K562 (cell line): ENCODE measurements at regions not wholly inside any gene's neighbourhood (a gene's known extent, or its start where the extent isn't known, plus 50 kb on each side); places are given as distances from the start of the nearest gene placed in this dataset.

Source experiments
- ATAC-seq: fragments of 200-7000 bp; cut with Tn5 transposase; 3 replicates; pipeline ENCODE4 v1.9.1; 2020; ENCODE audit warnings: moderate library complexity
- BruUV-seq: library from RNA; stranded (reverse); fragments of 400-500 nt; replicated peaks from 2 replicates; lab custom pipeline; 2021; lab: Mats Ljungman, UMichigan
- CTCF ChIA-PET: fragments of 300-600 bp; formaldehyde crosslinking; extraction: SDS; loops from one replicate; lab custom pipeline; 2021; ENCODE audit warnings: low intra/inter-chr PET ratio; lab: Yijun Ruan, JAX
- POLR2A ChIA-PET: fragments of 300-600, 350-650 bp; sonication (Branson Sonifier 250); formaldehyde crosslinking; extraction: SDS; loops from one replicate; lab custom pipeline; 2021; ENCODE audit warnings: antibody characterized with exemption, inconsistent platforms; lab: Yijun Ruan, JAX
- DNase-seq, 4 experiments: peaks; one replicate each; pipeline versions ENCODE4 v3.0.0 to v3.0.0-alpha.2; 2011 to 2018; ENCODE audit warnings: low spot score in 3 of 4, mixed read lengths in 3 of 4; ENCODE audit errors: extremely low read depth in 1 of 4
- FAIRE-seq: peaks from 2 replicates; lab custom pipeline; 2011; peaks lifted over from hg19 to GRCh38; lab: Jason Lieb, UNC
- H2AFZ ChIP-seq: 2 replicates; pipeline ENCODE4 v1.6.0; 2011; ENCODE audit warnings: low read depth, low read length, control low read depth, inconsistent platforms
- H3K27ac ChIP-seq: fragments of 200-600 bp; 3 replicates; pipeline ENCODE4 v1.8.0; 2011; ENCODE audit warnings: low read depth, mild to moderate bottlenecking, control low read depth, inconsistent platforms, low read length, moderate library complexity, mixed read lengths; ENCODE audit errors: extremely low read depth
- H3K27me3 ChIP-seq, 2 experiments: fragments of 300-600 bp in 1 of 2; 2 replicates in 1 of 2; 3 replicates in 1 of 2; pipeline versions ENCODE4 v1.6.0 to v1.8.0; 2011; ENCODE audit warnings: inconsistent platforms in 2 of 2, low read length in 2 of 2, mild to moderate bottlenecking in 1 of 2, mixed read lengths in 1 of 2, moderate library complexity in 1 of 2; ENCODE audit not compliant: control insufficient read depth in 2 of 2, insufficient read depth in 2 of 2
- H3K36me3 ChIP-seq: fragments of 300-600 bp; 3 replicates; pipeline ENCODE4 v1.8.0; 2011; ENCODE audit warnings: mild to moderate bottlenecking, low read length, inconsistent platforms; ENCODE audit not compliant: control insufficient read depth, insufficient read depth
- H3K4me1 ChIP-seq, 2 experiments: fragments of 200-600 bp in 1 of 2; replicated peaks in 1 of 2; 2 replicates in 1 of 2; 3 replicates in 1 of 2; pipeline versions ENCODE4 v1.5.1 to v1.8.0; 2011; ENCODE audit warnings: inconsistent platforms in 2 of 2, low read length in 2 of 2, mild to moderate bottlenecking in 1 of 2, mixed read lengths in 1 of 2, moderate library complexity in 1 of 2; ENCODE audit not compliant: control insufficient read depth in 2 of 2, insufficient read depth in 2 of 2
- H3K4me2 ChIP-seq: 2 replicates; pipeline ENCODE4 v1.6.1; 2011; ENCODE audit warnings: low read length, control low read depth, inconsistent platforms, mixed read lengths; ENCODE audit not compliant: insufficient read depth
- H3K4me3 ChIP-seq: fragments of 200-600 bp; sonication (generic), shearing (Covaris generic); 2 replicates; pipeline ENCODE4 v1.5.1; 2016; ENCODE audit warnings: control low read depth, inconsistent platforms
- H3K79me2 ChIP-seq: fragments of 200-600 bp; 3 replicates; pipeline ENCODE4 v1.8.0; 2011; ENCODE audit warnings: low read length, inconsistent platforms; ENCODE audit not compliant: control insufficient read depth, insufficient read depth
- H3K9ac ChIP-seq, 2 experiments: 2 replicates each; pipeline versions ENCODE4 v1.6.0 to v1.6.1; 2011; ENCODE audit warnings: low read depth in 2 of 2, low read length in 2 of 2, control low read depth in 1 of 2, inconsistent platforms in 1 of 2, mild to moderate bottlenecking in 1 of 2, mixed read lengths in 1 of 2; ENCODE audit not compliant: insufficient read depth in 1 of 2
- H3K9me1 ChIP-seq: one replicate; pipeline ENCODE4 v1.6.0; 2011; ENCODE audit warnings: inconsistent platforms, mild to moderate bottlenecking, low read length, moderate library complexity; ENCODE audit not compliant: control insufficient read depth, insufficient read depth
- H3K9me3 ChIP-seq: replicated peaks from 2 replicates; pipeline ENCODE4 v1.5.1; 2011; ENCODE audit warnings: low read depth, low read length, inconsistent platforms; ENCODE audit not compliant: control insufficient read depth, insufficient read depth
- H4K20me1 ChIP-seq: replicated peaks from 2 replicates; pipeline ENCODE4 v1.6.1; 2011; ENCODE audit warnings: low read length, inconsistent platforms, mixed read lengths; ENCODE audit not compliant: control insufficient read depth, insufficient read depth
- ARID2 ChIP-seq: fragments of 450-650 bp; IDR thresholded peaks from 2 replicates; pipeline ENCODE4 v1.6.1; 2017; ENCODE audit warnings: antibody characterized with exemption, mild to moderate bottlenecking
- HNRNPK ChIP-seq: fragments of 200-400 bp; formaldehyde crosslinking; IDR thresholded peaks from one replicate; pipeline ENCODE4 v1.6.1; 2018; ENCODE audit warnings: mild to moderate bottlenecking, low read depth, low read length; ENCODE audit not compliant: poor library complexity, severe bottlenecking
- NFIC ChIP-seq: fragments of 450-650 bp; IDR thresholded peaks from 2 replicates; pipeline ENCODE4 v1.6.1; 2017; ENCODE audit warnings: mild to moderate bottlenecking, inconsistent platforms
- RB1 ChIP-seq: fragments of 450-650 bp; IDR thresholded peaks from 2 replicates; pipeline ENCODE4 v1.6.1; 2017; ENCODE audit warnings: low read depth, mild to moderate bottlenecking
- RNF219 ChIP-seq: fragments of 250-450 bp; sonication (Bioruptor Pico); IDR thresholded peaks from 2 replicates; pipeline ENCODE4 v1.5.0; 2022; ENCODE audit warnings: mild to moderate bottlenecking
- SMAD1 ChIP-seq: fragments of 150-350 bp; IDR thresholded peaks from 2 replicates; pipeline ENCODE4 v1.6.1; 2014; ENCODE audit warnings: low read length, low read depth; ENCODE audit not compliant: partially characterized antibody
- SRF ChIP-seq, 2 experiments: fragments of 250-450, 450-650 bp in 1 of 2; sonication (Bioruptor Pico) in 1 of 2; sonication (generic) in 1 of 2; formaldehyde crosslinking; IDR thresholded peaks; 2 replicates each; pipeline versions ENCODE4 v1.5.0 to v1.5.1; 2020 to 2022; ENCODE audit warnings: mild to moderate bottlenecking in 1 of 2, missing genetic modification reagents in 1 of 2
- TEAD1 ChIP-seq, 2 experiments: fragments of 450-650 bp in 1 of 2; sonication (generic) in 1 of 2; formaldehyde crosslinking; IDR thresholded peaks; 2 replicates each; pipeline versions ENCODE4 v1.4.0 to v1.8.0; 2020 to 2022; ENCODE audit warnings: mild to moderate bottlenecking in 2 of 2, missing genetic modification reagents in 1 of 2
- ZNF589 ChIP-seq: fragments of 200-800 bp; sonication (Bioruptor generic); IDR thresholded peaks from 2 replicates; pipeline ENCODE4 v1.6.1; 2016; ENCODE audit warnings: low read depth, missing genetic modification characterization, missing compliant biosample characterization
- WGBS: fragments of 100-300 bp; shearing (Covaris generic); methylation state at CpG from one replicate; pipeline ENCODE4 v1.1.6; 2016; ENCODE audit warnings: low coverage, mixed read lengths; ENCODE audit not compliant: insufficient coverage; ENCODE audit errors: missing lambda C conversion rate; 5-methylcytosine and 5-hydroxymethylcytosine counted together
- in situ Hi-C: fragments of 300-500 bp; cut with MboI; formaldehyde crosslinking; loops from 4 replicates; pipeline ENCODE4 v1.15.0; 2018; ENCODE audit warnings: inconsistent platforms, mixed read lengths
- intact Hi-C: fragments of 100-400 bp; cut with micrococcal nuclease; formaldehyde crosslinking; loops from 2 replicates; pipeline ENCODE4 v1.14.2; 2022
- TF ChIP-seq, protein P1 (sequence below): fragments of 450-650 bp; formaldehyde crosslinking; IDR thresholded peaks from 2 replicates; pipeline ENCODE4 v1.4.0; 2020; ENCODE audit warnings: mild to moderate bottlenecking, mixed read lengths

- TF ChIP-seq RNF219 (no peak), NFIC (no peak), RB1 (no peak)
These were observed 335.2 kb downstream of the DTWD2 start (continued) for GRCh38 chr5:118653183-118653582.

GRCh38 chr5:118651002-118651401, 337.3 kb downstream of the DTWD2 start:
- H3K79me2 ChIP-seq = no peaks in the 10 kb centered on the region
- no peaks in the 10 kb centered on the region for H4K20me1 ChIP-seq
- no peaks in the 10 kb centered on the region for H3K9me3 ChIP-seq
- H3K9ac ChIP-seq = no peak overlapping the region
- BruUV-seq = no TSS peak
- 0% methylated on average over 3 of the region's 3 CpGs for WGBS
- FAIRE-seq (no peak), ATAC-seq (no peak), DNase-seq (no peak)
- POLR2A ChIA-PET = no interaction called here
- CTCF ChIA-PET = no interaction called here
- H3K9me1 ChIP-seq = no peaks in the 10 kb centered on the region
- no peak overlapping the region for H3K4me3 ChIP-seq
- intact Hi-C loops (no loop called here), in situ Hi-C loops (no loop called here)
- no peaks in the 10 kb centered on the region for H3K4me1 ChIP-seq
- no peak for TF ChIP-seq SMAD1
- TF ChIP-seq TEAD1 (CRISPR knock-in tag; IDR thresholded peaks at IDR 0.05) = no peak
- TF ChIP-seq, protein P1, sequence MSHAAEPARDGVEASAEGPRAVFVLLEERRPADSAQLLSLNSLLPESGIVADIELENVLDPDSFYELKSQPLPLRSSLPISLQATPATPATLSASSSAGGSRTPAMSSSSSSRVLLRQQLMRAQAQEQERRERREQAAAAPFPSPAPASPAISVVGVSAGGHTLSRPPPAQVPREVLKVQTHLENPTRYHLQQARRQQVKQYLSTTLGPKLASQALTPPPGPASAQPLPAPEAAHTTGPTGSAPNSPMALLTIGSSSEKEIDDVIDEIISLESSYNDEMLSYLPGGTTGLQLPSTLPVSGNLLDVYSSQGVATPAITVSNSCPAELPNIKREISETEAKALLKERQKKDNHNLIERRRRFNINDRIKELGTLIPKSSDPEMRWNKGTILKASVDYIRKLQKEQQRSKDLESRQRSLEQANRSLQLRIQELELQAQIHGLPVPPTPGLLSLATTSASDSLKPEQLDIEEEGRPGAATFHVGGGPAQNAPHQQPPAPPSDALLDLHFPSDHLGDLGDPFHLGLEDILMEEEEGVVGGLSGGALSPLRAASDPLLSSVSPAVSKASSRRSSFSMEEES (CRISPR knock-in tag) = no peak
- no peak for TF ChIP-seq HNRNPK
- no peak for TF ChIP-seq ZNF589 (CRISPR knock-in tag)
- no peak for TF ChIP-seq SRF (CRISPR knock-in tag; IDR thresholded peaks at IDR 0.05)
- no peak for TF ChIP-seq ARID2
- no peak overlapping the region for H3K4me2 ChIP-seq
- no peak overlapping the region for H3K27ac ChIP-seq
- H3K27me3 ChIP-seq = no peaks in the 10 kb centered on the region
- no peak overlapping the region for H2AFZ ChIP-seq
- no peaks in the 10 kb centered on the region for H3K36me3 ChIP-seq
